OCI-LY7 (cell line): ENCODE measurements at regions not wholly inside any gene's neighbourhood (a gene's known extent, or its start where the extent isn't known, plus 50 kb on each side); places are given as distances from the start of the nearest gene placed in this dataset.

ENCODE experiments used
- BruUV-seq: library from RNA; stranded (reverse); fragments of 400-500 nt; replicated peaks from 2 replicates; lab custom pipeline; 2021; lab: Mats Ljungman, UMichigan
- CTCF ChIA-PET: fragments of 300-600 bp; sonication (Branson Sonifier 250); formaldehyde crosslinking; loops from one replicate; lab custom pipeline; 2022; ENCODE audit warnings: antibody characterized with exemption; ENCODE audit not compliant: unreplicated experiment; lab: Charles Lee
- POLR2A ChIA-PET: fragments of 300-600 bp; sonication (Branson Sonifier 250); formaldehyde crosslinking; loops from one replicate; lab custom pipeline; 2022; ENCODE audit warnings: antibody characterized with exemption; lab: Charles Lee
- DNase-seq: peaks from one replicate; pipeline ENCODE4 v3.0.0-alpha.2; 2015; ENCODE audit warnings: low spot score
- H2AFZ ChIP-seq: fragments of 200-600 bp; sonication (generic), shearing (Covaris generic); 2 replicates; pipeline ENCODE4 v1.6.1; 2014; ENCODE audit warnings: mild to moderate bottlenecking, antibody characterized with exemption, low read length, moderate library complexity
- H3K27ac ChIP-seq: fragments of 200-600 bp; sonication (generic); 2 replicates; pipeline ENCODE4 v1.5.1; 2014; ENCODE audit warnings: mixed run types, low read depth, mild to moderate bottlenecking, moderate library complexity, low read length, inconsistent platforms; ENCODE audit not compliant: poor library complexity, severe bottlenecking
- H3K36me3 ChIP-seq: fragments of 200-600 bp; sonication (generic); 2 replicates; pipeline ENCODE4 v1.6.1; 2014; ENCODE audit warnings: mild to moderate bottlenecking, antibody characterized with exemption, low read length, moderate library complexity, mixed read lengths; ENCODE audit not compliant: insufficient read depth
- H3K4me1 ChIP-seq: fragments of 200-600 bp; sonication (generic); 2 replicates; pipeline ENCODE4 v1.5.1; 2014; ENCODE audit warnings: mild to moderate bottlenecking, low read length; ENCODE audit not compliant: insufficient read depth, poor library complexity, severe bottlenecking
- H3K4me2 ChIP-seq: fragments of 200-600 bp; sonication (generic); 2 replicates; pipeline ENCODE4 v1.6.1; 2014; ENCODE audit warnings: mild to moderate bottlenecking, low read length
- H3K4me3 ChIP-seq: fragments of 200-600 bp; sonication (generic); 2 replicates; pipeline ENCODE4 v1.5.1; 2014; ENCODE audit warnings: mild to moderate bottlenecking, low read depth, low read length; ENCODE audit not compliant: poor library complexity, severe bottlenecking
- H3K79me2 ChIP-seq: fragments of 200-600 bp; sonication (generic); 2 replicates; pipeline ENCODE4 v1.6.1; 2016; ENCODE audit warnings: low read depth, mild to moderate bottlenecking, low read length, moderate library complexity, mixed read lengths; ENCODE audit not compliant: insufficient read depth
- H3K9me2 ChIP-seq: fragments of 200-600 bp; sonication (generic); 2 replicates; pipeline ENCODE4 v1.6.1; 2016; ENCODE audit warnings: mild to moderate bottlenecking, low read length, mixed read lengths; ENCODE audit not compliant: insufficient read depth
- H3K9me3 ChIP-seq: fragments of 200-600 bp; sonication (generic); 2 replicates; pipeline ENCODE4 v1.6.1; 2014; ENCODE audit warnings: mild to moderate bottlenecking, mixed run types, low read length, mixed read lengths
- H4K20me1 ChIP-seq: fragments of 200-600 bp; sonication (generic); 2 replicates; pipeline ENCODE4 v1.6.1; 2014; ENCODE audit warnings: mild to moderate bottlenecking, antibody characterized with exemption, low read length, moderate library complexity, mixed read lengths; ENCODE audit not compliant: insufficient read depth
- EZH2phosphoT487 ChIP-seq: fragments of 200-600 bp; sonication (generic); IDR thresholded peaks from 2 replicates; pipeline ENCODE4 v1.6.1; 2018; ENCODE audit warnings: low read depth, borderline replicate concordance, mild to moderate bottlenecking, mixed run types, antibody characterized with exemption, low read length, moderate library complexity, mixed read lengths
- intact Hi-C: fragments of 100-400 bp; cut with micrococcal nuclease; formaldehyde crosslinking; loops from one replicate; pipeline ENCODE4 v1.10.0; 2022; ENCODE audit not compliant: unreplicated experiment
- TF ChIP-seq, protein P1 (sequence below): fragments of 200-600 bp; sonication (generic); conservative IDR thresholded peaks from 2 replicates; pipeline ENCODE4 v1.5.1; 2014; ENCODE audit warnings: mild to moderate bottlenecking, antibody characterized with exemption, low read length, moderate library complexity, mixed read lengths

DNA sequence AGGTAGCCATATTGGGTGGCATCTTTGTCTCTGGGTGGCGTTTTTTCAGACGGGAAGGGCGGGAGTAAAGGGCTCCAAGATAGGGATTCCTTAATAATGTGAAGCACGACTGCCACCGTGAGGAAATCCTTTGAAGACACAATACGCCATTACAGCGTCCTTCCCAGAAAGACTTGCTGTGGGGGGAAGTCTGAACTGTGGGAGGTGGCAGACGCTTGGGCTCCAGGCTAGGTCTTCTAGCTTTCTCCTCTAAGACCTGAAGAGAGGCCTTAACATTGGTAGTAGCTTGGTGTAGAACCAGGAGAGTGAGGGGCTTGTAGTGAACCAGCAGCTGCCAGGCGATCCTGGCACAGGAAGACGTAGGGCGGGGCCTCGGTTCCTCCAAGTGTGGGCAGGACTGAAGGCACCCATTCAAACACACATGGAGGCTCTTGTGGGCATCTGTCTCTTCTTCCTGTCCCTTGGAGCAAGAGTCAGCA lies 197.3 kb downstream of the OR13H1 start:
- no peaks in the 10 kb centered on the region for H3K9me2 ChIP-seq
- H3K4me3 ChIP-seq, result no peak overlapping the region
- POLR2A ChIA-PET, result interaction anchor here (0.6 kb wide), 1 partner anchor 163 kb away, joined by 4 read pairs; no protein-coding TSS in a partner anchor
- BruUV-seq, result no TSS peak
- no peak for DNase-seq
- H3K4me1 ChIP-seq, result no peaks in the 10 kb centered on the region
- no peaks in the 10 kb centered on the region for H4K20me1 ChIP-seq
- CTCF ChIA-PET, result interaction anchor here (0.5 kb wide), 1 partner anchor 674 kb away, joined by 6 read pairs; no protein-coding TSS in a partner anchor
- H3K79me2 ChIP-seq, result no peaks in the 10 kb centered on the region
- H2AFZ ChIP-seq, result no peak overlapping the region
- no peak for TF ChIP-seq EZH2phosphoT487
- TF ChIP-seq, protein P1, sequence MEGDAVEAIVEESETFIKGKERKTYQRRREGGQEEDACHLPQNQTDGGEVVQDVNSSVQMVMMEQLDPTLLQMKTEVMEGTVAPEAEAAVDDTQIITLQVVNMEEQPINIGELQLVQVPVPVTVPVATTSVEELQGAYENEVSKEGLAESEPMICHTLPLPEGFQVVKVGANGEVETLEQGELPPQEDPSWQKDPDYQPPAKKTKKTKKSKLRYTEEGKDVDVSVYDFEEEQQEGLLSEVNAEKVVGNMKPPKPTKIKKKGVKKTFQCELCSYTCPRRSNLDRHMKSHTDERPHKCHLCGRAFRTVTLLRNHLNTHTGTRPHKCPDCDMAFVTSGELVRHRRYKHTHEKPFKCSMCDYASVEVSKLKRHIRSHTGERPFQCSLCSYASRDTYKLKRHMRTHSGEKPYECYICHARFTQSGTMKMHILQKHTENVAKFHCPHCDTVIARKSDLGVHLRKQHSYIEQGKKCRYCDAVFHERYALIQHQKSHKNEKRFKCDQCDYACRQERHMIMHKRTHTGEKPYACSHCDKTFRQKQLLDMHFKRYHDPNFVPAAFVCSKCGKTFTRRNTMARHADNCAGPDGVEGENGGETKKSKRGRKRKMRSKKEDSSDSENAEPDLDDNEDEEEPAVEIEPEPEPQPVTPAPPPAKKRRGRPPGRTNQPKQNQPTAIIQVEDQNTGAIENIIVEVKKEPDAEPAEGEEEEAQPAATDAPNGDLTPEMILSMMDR, result no peak
- intact Hi-C loops, result no loop called here
- no peak overlapping the region for H3K4me2 ChIP-seq
- no peak overlapping the region for H3K27ac ChIP-seq
- H3K36me3 ChIP-seq, result no peaks in the 10 kb centered on the region
- H3K9me3 ChIP-seq, result no peaks in the 10 kb centered on the region

DNA sequence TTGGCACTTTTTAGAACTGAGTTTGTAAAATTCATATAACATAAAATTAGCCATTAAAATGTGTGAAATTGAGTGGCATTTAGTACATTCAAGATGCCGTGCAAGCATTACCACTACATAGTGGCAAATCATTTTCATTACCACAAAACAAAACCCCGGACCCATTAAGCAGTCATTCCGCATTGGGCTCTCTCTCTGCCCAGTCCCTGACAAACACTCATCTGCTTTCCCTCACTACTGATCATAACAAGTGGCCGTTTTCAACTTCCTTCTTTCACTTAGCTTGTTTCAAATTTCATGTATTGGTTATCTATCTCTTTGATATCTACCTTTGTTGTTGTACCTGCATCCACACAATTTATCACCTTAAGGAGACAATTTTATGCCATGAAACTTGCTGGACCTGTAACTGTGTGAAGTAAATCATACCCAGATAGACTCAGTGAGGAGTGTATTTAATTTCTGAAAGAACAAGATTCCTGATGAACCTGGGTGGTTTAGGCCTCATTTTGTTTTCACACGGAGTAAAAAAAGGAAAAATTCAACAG lies 202.1 kb downstream of the OR13H1 start:
- Histone ChIP-seq H4K20me1 (no peaks in the 10 kb centered on the region), H3K9me2 (no peaks in the 10 kb centered on the region), H3K27ac (no peak overlapping the region), H3K4me3 (no peak overlapping the region), H2AFZ (no peak overlapping the region), H3K9me3 (no peaks in the 10 kb centered on the region), H3K4me1 (no peaks in the 10 kb centered on the region), H3K79me2 (no peaks in the 10 kb centered on the region), H3K4me2 (peak overlapping the region; percentile 29; the same call in 1 of the 2 replicates), H3K36me3 (no peaks in the 10 kb centered on the region)
- POLR2A ChIA-PET, result no interaction called here
- intact Hi-C loops, result no loop called here
- TF ChIP-seq, protein P1, result no peak
- no peak for TF ChIP-seq EZH2phosphoT487
- CTCF ChIA-PET, result no interaction called here
- DNase-seq, result no peak
- BruUV-seq, result no TSS peak

DNA sequence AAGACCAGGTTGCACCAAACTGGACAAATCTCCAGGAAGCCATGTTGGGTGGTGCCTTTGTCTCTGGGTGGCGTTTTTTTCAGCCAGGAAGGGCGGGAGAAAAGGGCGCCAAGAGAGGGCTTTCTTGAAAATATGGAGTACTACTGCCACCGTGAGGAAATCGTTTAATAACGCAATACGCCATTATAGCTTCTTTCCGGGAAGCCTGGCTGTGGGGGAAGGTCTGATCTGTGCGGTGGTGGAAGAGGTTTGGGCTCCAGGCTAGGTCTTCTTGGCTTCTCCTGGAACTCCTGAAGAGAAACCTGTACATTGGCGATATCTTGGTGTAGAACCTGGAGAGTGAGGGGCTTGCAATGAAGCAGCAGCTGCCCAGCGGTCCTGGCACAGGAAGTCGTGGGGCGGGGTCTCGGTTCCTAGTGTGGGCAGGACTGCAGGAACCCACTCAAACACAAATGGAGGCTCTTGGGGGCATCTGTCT lies 202.7 kb downstream of the OR13H1 start:
- TF ChIP-seq, protein P1, result 0 out of 2 replicates have a peak, but pooled peaks have one; percentile 19
- no peak for TF ChIP-seq EZH2phosphoT487
- H3K9me3 ChIP-seq, result no peaks in the 10 kb centered on the region
- no peaks in the 10 kb centered on the region for H3K36me3 ChIP-seq
- no peaks in the 10 kb centered on the region for H3K4me1 ChIP-seq
- POLR2A ChIA-PET, result no interaction called here
- peak; percentile 10 for DNase-seq
- no peak overlapping the region for H2AFZ ChIP-seq
- H4K20me1 ChIP-seq, result no peaks in the 10 kb centered on the region
- H3K9me2 ChIP-seq, result no peaks in the 10 kb centered on the region
- CTCF ChIA-PET, result no interaction called here
- H3K4me3 ChIP-seq, result no peak overlapping the region
- H3K79me2 ChIP-seq, result no peaks in the 10 kb centered on the region
- peak overlapping the region; percentile 32; the same call in 1 of the 2 replicates for H3K4me2 ChIP-seq
- no peak overlapping the region for H3K27ac ChIP-seq
- intact Hi-C loops, result no loop called here
- no TSS peak for BruUV-seq
